Adrenal gland (tissue), 9 donors: ENCODE measurements at regions not wholly inside any gene's neighbourhood (a gene's known extent, or its start where the extent isn't known, plus 50 kb on each side); places are given as distances from the start of the nearest gene placed in this dataset.

Source experiments
- DNase-seq, 7 donors: peaks; one replicate each; pipeline ENCODE4 v3.0.0-alpha.2; 2019 to 2020
- H3K27ac ChIP-seq, 5 donors: fragments of 200-600 bp; sonication (generic) in 4 of 5; 1 replicate in 3 of 5; 2 replicates in 2 of 5; pipeline versions ENCODE4 v1.5.1 to v1.8.0; 2016 to 2020; ENCODE audit warnings: mild to moderate bottlenecking in 1 of 5
- H3K27me3 ChIP-seq: fragments of 200-600 bp; 2 replicates; pipeline ENCODE4 v1.8.0; 2021
- H3K36me3 ChIP-seq, 2 donors: fragments of 200-600 bp; replicated peaks in 1 of 2; 1 replicate in 1 of 2; 2 replicates in 1 of 2; pipeline versions ENCODE4 v1.5.1 to v1.8.0; 2018 to 2022
- H3K4me1 ChIP-seq, 2 donors: fragments of 200-600 bp; replicated peaks in 1 of 2; 1 replicate in 1 of 2; 2 replicates in 1 of 2; pipeline versions ENCODE4 v1.5.1 to v1.8.0; 2018 to 2021
- H3K4me3 ChIP-seq, 4 donors: fragments of 200-600 bp; sonication (generic) in 3 of 4; one replicate each; pipeline ENCODE4 v1.5.1; 2016 to 2018
- H3K9me3 ChIP-seq, 3 donors: fragments of 200-600 bp; sonication (generic) in 1 of 3; replicated peaks in 1 of 3; 1 replicate in 2 of 3; 2 replicates in 1 of 3; pipeline versions ENCODE4 v1.5.1 to v1.8.0; 2016 to 2021
- POLR2A ChIP-seq, 2 donors: fragments of 450-650 bp; IDR thresholded peaks; one replicate each; pipeline ENCODE4 v1.6.1; 2017; ENCODE audit warnings: antibody characterized with exemption in 2 of 2, mild to moderate bottlenecking in 2 of 2, moderate library complexity in 1 of 2
- WGBS, 4 donors: extraction: QIAGEN DNeasy Blood & Tissue Kit in 2 of 4; methylation state at CpG; one replicate each; pipeline versions ENCODE4 v1.1.5 to v1.1.7; 2013 to 2017; 5-methylcytosine and 5-hydroxymethylcytosine counted together
- intact Hi-C, 2 donors: fragments of 100-400 bp; cut with DNase I; formaldehyde crosslinking; loops; one replicate each; pipeline versions ENCODE4 v1.14.1 to v1.15.0; 2022 to 2023
- TF ChIP-seq, protein P1 (sequence below), 6 experiments: fragments of 450-650 bp in 4 of 6; fragments of 200-600 bp in 2 of 6; sonication (generic) in 1 of 6; IDR thresholded peaks; 1 replicate in 5 of 6; 2 replicates in 1 of 6; pipeline versions ENCODE4 v1.5.1 to v1.8.0; 2016 to 2021; ENCODE audit warnings: antibody characterized with exemption in 6 of 6, mild to moderate bottlenecking in 2 of 6, moderate library complexity in 1 of 6
- donor health status: healthy with polysubstance abuse.
- donor health status: Bipolar disorder and iron deficiency.
- donor health status: DM: yes; HTN: yes; CAD: no.
- donor health status: DM: no; HTN: no; CAD: no.
- donor health status: DM: no; HTN: no; CAD: no.

DNA sequence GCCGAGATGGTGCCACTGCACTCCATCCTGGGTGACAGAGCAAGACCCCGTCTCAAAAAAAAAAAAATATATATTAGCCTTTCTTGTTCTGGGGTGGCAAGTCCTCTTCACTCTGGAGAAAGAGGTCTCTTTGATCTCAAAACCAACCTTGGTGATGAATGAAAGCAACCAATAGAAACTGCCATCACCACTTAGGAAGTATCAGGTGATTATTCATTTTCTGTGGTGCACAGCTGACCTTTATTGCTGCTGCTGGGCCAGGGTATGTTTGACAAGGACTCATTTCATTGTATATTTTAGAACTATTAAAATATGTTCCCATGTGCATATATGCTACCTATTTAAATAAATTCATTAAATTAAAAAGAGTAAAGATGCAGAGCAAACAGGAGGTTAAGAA is 76.0 kb upstream of the KIT start:
- 84 to 90% (median 87%) methylated on average over 2 of the region's 2 CpGs for WGBS, 4 donors
- H3K27me3 ChIP-seq: no peaks in the 10 kb centered on the region
- H3K9me3 ChIP-seq: no peaks in the 10 kb centered on the region
- DNase-seq: no peak
- no peak overlapping the region for H3K4me3 ChIP-seq
- intact Hi-C loops: no loop called here
- TF ChIP-seq POLR2A (IDR thresholded peaks at IDR 0.05): no peak
- TF ChIP-seq, protein P1, sequence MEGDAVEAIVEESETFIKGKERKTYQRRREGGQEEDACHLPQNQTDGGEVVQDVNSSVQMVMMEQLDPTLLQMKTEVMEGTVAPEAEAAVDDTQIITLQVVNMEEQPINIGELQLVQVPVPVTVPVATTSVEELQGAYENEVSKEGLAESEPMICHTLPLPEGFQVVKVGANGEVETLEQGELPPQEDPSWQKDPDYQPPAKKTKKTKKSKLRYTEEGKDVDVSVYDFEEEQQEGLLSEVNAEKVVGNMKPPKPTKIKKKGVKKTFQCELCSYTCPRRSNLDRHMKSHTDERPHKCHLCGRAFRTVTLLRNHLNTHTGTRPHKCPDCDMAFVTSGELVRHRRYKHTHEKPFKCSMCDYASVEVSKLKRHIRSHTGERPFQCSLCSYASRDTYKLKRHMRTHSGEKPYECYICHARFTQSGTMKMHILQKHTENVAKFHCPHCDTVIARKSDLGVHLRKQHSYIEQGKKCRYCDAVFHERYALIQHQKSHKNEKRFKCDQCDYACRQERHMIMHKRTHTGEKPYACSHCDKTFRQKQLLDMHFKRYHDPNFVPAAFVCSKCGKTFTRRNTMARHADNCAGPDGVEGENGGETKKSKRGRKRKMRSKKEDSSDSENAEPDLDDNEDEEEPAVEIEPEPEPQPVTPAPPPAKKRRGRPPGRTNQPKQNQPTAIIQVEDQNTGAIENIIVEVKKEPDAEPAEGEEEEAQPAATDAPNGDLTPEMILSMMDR (IDR thresholded peaks at IDR 0.05): no peak
- H3K4me1 ChIP-seq: no peaks in the 10 kb centered on the region
- H3K36me3 ChIP-seq: no peaks in the 10 kb centered on the region
- no peak overlapping the region for H3K27ac ChIP-seq

DNA sequence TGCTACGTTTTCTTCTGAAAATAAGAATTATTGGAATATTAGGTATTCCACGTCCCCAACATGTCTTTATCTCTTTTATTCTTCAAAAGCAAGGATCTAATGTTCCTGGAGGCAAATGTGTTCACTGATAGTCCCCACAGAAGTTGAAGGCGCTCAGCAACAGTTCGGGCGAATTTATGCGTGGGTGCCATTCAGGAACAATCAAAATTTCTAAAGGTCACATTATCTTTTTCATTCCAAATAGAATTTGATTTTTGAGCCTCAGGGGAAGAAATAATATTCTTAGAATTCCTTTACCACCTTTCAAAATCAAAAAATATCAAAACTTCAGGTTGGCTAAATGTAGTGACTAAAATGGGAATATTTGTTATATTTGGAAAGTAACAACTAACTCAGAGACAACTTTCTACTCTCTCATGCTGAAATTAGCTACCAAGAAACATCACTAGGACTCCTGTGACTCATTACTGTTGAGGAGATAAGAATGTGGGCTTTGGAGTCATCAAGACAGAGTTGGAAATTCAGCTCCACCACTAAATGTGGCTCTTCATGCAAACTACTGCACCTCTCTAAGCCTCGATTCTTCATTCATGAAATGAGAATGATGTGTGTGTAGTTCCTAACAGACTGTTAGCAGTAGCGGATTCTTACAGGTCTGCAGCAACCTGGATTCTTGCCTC is 72.3 kb upstream of the KIT start:
- TF ChIP-seq, protein P1 (IDR thresholded peaks at IDR 0.05): no peak
- TF ChIP-seq POLR2A (IDR thresholded peaks at IDR 0.05): no peak
- Histone ChIP-seq H3K9me3 (no peaks in the 10 kb centered on the region), H3K4me3 (no peak overlapping the region), H3K27ac (no peak overlapping the region), H3K36me3 (no peaks in the 10 kb centered on the region), H3K27me3 (no peaks in the 10 kb centered on the region), H3K4me1 (no peaks in the 10 kb centered on the region)
- intact Hi-C loops: no loop called here
- no peak for DNase-seq
- 80 to 94% (median 89%) methylated on average over 8 of the region's 8 CpGs for WGBS, 4 donors

DNA sequence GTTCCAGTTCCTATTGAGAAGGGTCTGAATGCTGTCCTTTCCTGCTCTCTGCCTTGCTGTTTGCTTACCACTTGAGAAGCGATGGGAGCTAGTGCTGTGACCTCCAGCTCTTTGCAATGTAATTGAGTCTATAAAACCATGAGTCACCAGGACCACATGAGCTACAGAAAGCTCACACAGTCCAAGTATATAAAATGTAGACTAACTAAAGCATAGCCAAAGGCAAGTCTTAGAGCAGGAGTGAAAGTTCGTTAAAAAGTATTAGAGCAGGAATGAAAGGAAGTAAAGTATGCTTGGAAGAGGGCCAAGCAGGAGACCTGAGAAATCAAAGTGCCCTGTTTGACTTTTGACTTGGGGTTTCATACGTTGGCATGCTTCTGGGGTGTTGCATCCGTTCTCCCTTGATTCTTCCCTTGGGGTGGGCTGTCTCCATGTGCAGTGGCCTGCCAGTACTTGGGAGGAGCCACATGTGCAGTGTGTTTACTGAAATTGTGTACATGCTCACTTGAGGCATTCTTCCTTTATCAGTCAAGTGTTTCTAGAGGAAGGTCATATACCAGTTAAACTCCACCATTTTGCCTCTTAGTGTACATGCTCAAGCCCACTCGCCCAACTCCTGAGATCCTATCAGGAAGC is 71.3 kb upstream of the KIT start:
- no peaks in the 10 kb centered on the region for H3K9me3 ChIP-seq
- no peak for DNase-seq
- TF ChIP-seq, protein P1 (IDR thresholded peaks at IDR 0.05): no peak
- no peak for TF ChIP-seq POLR2A (IDR thresholded peaks at IDR 0.05)
- 80 to 82% (median 82%) methylated on average over 5 of the region's 5 CpGs for WGBS, 4 donors
- H3K36me3 ChIP-seq: no peaks in the 10 kb centered on the region
- H3K4me3 ChIP-seq: no peak overlapping the region
- H3K27ac ChIP-seq: no peak overlapping the region
- intact Hi-C loops: no loop called here
- H3K4me1 ChIP-seq: no peaks in the 10 kb centered on the region
- no peaks in the 10 kb centered on the region for H3K27me3 ChIP-seq

DNA sequence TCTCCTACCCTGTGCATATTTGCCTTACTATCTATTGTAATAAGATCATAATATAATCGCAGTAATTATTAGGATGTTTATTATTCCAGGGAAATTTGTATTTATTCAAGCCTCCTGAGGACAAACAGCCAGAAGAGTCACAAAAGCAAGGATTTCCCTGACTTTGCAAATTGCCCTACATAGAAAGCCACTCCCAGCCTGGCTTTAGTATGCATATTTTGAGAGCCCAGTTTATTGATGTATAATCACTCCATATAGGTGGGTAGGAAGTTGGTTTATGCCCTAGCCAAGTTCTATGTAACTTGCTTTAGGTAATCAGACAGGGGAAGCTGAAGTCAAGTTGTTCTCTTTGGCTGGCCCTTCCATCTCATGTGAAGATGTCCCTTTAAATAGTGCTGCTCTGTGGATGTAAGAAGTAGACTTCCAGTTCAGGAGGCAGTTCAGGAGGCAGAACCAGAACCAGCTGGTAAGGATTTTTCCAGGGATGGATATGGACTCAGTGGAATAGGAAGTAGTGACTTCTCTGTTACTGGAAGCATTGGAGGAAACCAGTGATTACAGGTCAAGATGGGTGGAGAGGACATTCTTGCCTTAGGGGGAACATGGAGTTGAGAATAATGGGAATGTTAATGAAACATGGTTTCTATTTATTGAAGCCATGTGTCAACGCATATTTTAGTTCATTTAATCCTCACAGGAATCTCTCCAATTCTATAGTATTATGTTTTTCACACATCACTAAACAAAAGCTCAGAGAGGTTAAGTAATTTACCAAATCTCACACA is 70.5 kb upstream of the KIT start:
- no peaks in the 10 kb centered on the region for H3K9me3 ChIP-seq
- no peak for DNase-seq
- no peak for TF ChIP-seq POLR2A (IDR thresholded peaks at IDR 0.05)
- TF ChIP-seq, protein P1 (IDR thresholded peaks at IDR 0.05): no peak
- no peaks in the 10 kb centered on the region for H3K36me3 ChIP-seq
- no peaks in the 10 kb centered on the region for H3K27me3 ChIP-seq
- intact Hi-C loops: no loop called here
- no peak overlapping the region for H3K27ac ChIP-seq
- WGBS, 4 donors: 80 to 92% (median 81%) methylated on average over 2 of the region's 2 CpGs
- H3K4me1 ChIP-seq: no peaks in the 10 kb centered on the region
- H3K4me3 ChIP-seq: no peak overlapping the region
